CD14-positive monocyte (primary cell): ENCODE measurements at regions not wholly inside any gene's neighbourhood (a gene's known extent, or its start where the extent isn't known, plus 50 kb on each side); places are given as distances from the start of the nearest gene placed in this dataset.

Experiments
- DNase-seq, 3 donors: peaks; one replicate each; pipeline ENCODE4 v3.0.0-alpha.2; 2011 to 2022
- H2AFZ ChIP-seq: 2 replicates; pipeline ENCODE4 v1.6.0; 2012; ENCODE audit warnings: mild to moderate bottlenecking, low read depth, low read length, inconsistent platforms; ENCODE audit not compliant: insufficient read depth, poor library complexity, severe bottlenecking
- H3K27ac ChIP-seq, 2 donors: 1 replicate in 1 of 2; 2 replicates in 1 of 2; pipeline ENCODE4 v1.5.1; 2012 to 2013; ENCODE audit warnings: low read length in 2 of 2, control low read depth in 1 of 2, inconsistent platforms in 1 of 2, low read depth in 1 of 2, mild to moderate bottlenecking in 1 of 2
- H3K27me3 ChIP-seq, 2 donors: one replicate each; pipeline versions ENCODE4 v1.6.0 to v1.6.1; 2011 to 2013; ENCODE audit warnings: low read length in 2 of 2; ENCODE audit not compliant: control insufficient read depth in 2 of 2, insufficient read depth in 2 of 2
- H3K36me3 ChIP-seq, 2 donors: replicated peaks in 1 of 2; 1 replicate in 1 of 2; 2 replicates in 1 of 2; pipeline versions ENCODE4 v1.5.1 to v1.6.1; 2012 to 2013; ENCODE audit warnings: low read length in 2 of 2, control low read depth in 1 of 2, inconsistent platforms in 1 of 2, mild to moderate bottlenecking in 1 of 2; ENCODE audit not compliant: insufficient read depth in 2 of 2, control insufficient read depth in 1 of 2
- H3K4me1 ChIP-seq, 2 donors: 1 replicate in 1 of 2; 2 replicates in 1 of 2; pipeline versions ENCODE4 v1.5.1 to v1.6.1; 2012 to 2013; ENCODE audit warnings: low read length in 2 of 2, control low read depth in 1 of 2, inconsistent platforms in 1 of 2, mild to moderate bottlenecking in 1 of 2, moderate library complexity in 1 of 2; ENCODE audit not compliant: insufficient read depth in 2 of 2, control insufficient read depth in 1 of 2
- H3K4me2 ChIP-seq: replicated peaks from 2 replicates; pipeline ENCODE3; 2012; ENCODE audit warnings: low read length, moderate library complexity, mild to moderate bottlenecking; ENCODE audit not compliant: poor library complexity, severe bottlenecking; ENCODE audit errors: extremely low read depth
- H3K4me3 ChIP-seq, 3 experiments: fragments of 200-600 bp in 1 of 3; sonication (generic) in 1 of 3; replicated peaks in 1 of 3; 1 replicate in 2 of 3; 2 replicates in 1 of 3; pipeline ENCODE4 v1.5.1; 2011 to 2013; ENCODE audit warnings: low read length in 3 of 3, mild to moderate bottlenecking in 3 of 3, control low read depth in 2 of 3, low read depth in 2 of 3, inconsistent platforms in 1 of 3, moderate library complexity in 1 of 3
- H3K79me2 ChIP-seq: 2 replicates; pipeline ENCODE4 v1.6.0; 2012; ENCODE audit warnings: mild to moderate bottlenecking, control low read depth, inconsistent platforms, low read length, moderate library complexity; ENCODE audit not compliant: insufficient read depth
- H3K9ac ChIP-seq: 2 replicates; pipeline ENCODE4 v1.6.0; 2017; ENCODE audit warnings: low read length, mild to moderate bottlenecking; ENCODE audit not compliant: insufficient read depth, poor library complexity, severe bottlenecking
- H3K9me3 ChIP-seq, 2 donors: replicated peaks in 1 of 2; 1 replicate in 1 of 2; 2 replicates in 1 of 2; pipeline versions ENCODE4 v1.5.1 to v1.6.1; 2012 to 2013; ENCODE audit warnings: low read length in 2 of 2, control low read depth in 1 of 2; ENCODE audit not compliant: control insufficient read depth in 1 of 2, insufficient read depth in 1 of 2
- H4K20me1 ChIP-seq: 2 replicates; pipeline ENCODE4 v1.6.0; 2012; ENCODE audit warnings: mild to moderate bottlenecking, low read length, control low read depth, moderate library complexity; ENCODE audit not compliant: insufficient read depth
- H3K27ac Mint-ChIP-seq, 7 donors: one replicate each; pipeline ENCODE4 v1.8.0; 2020; ENCODE audit warnings: mild to moderate bottlenecking in 7 of 7, mixed read lengths in 7 of 7, moderate library complexity in 6 of 7, inconsistent platforms in 2 of 7
- H3K27me3 Mint-ChIP-seq, 3 donors: one replicate each; pipeline ENCODE4 v1.8.0; 2021 to 2022; ENCODE audit warnings: low read depth in 3 of 3, mild to moderate bottlenecking in 3 of 3, mixed read lengths in 3 of 3, moderate library complexity in 3 of 3, inconsistent platforms in 1 of 3
- H3K36me3 Mint-ChIP-seq, 2 donors: one replicate each; pipeline ENCODE4 v1.8.0; 2020; ENCODE audit warnings: mixed read lengths in 2 of 2, inconsistent platforms in 1 of 2, mild to moderate bottlenecking in 1 of 2
- H3K4me1 Mint-ChIP-seq: one replicate; pipeline ENCODE4 v1.8.0; 2020; ENCODE audit warnings: mild to moderate bottlenecking, mixed read lengths
- H3K4me3 Mint-ChIP-seq, 2 donors: one replicate each; pipeline ENCODE4 v1.8.0; 2020; ENCODE audit warnings: mild to moderate bottlenecking in 2 of 2, mixed read lengths in 2 of 2, moderate library complexity in 1 of 2
- H3K9me3 Mint-ChIP-seq, 7 donors: one replicate each; pipeline ENCODE4 v1.8.0; 2020 to 2022; ENCODE audit warnings: mixed read lengths in 7 of 7, mild to moderate bottlenecking in 6 of 7, moderate library complexity in 6 of 7, inconsistent platforms in 2 of 7
- CTCF ChIP-seq: fragments of 200-600 bp; IDR thresholded peaks from one replicate; pipeline ENCODE4 v1.8.0; 2022; ENCODE audit warnings: antibody characterized with exemption, mild to moderate bottlenecking
- WGBS: methylation state at CpG from one replicate; pipeline ENCODE4 v1.1.5; 2013; ENCODE audit warnings: missing lambda C conversion rate; ENCODE audit not compliant: insufficient coverage; 5-methylcytosine and 5-hydroxymethylcytosine counted together
- intact Hi-C, 2 donors: fragments of 100-400 bp; cut with micrococcal nuclease; formaldehyde crosslinking; loops; one replicate each; pipeline versions ENCODE4 v1.15.0 to v1.15.1; 2023

GRCh38 chr5:101425339-101425859 is 522.3 kb upstream of the ST8SIA4 start:
- H3K27ac Mint-ChIP-seq: no peak overlapping the region
- intact Hi-C loops: no loop called here
- no CpG with 5 or more reads among the region's 2 CpGs for WGBS

GRCh38 chr5:101424530-101425175 is 521.6 kb upstream of the ST8SIA4 start:
- H3K27ac ChIP-seq: no peak overlapping the region
- H3K4me1 ChIP-seq: no peaks in the 10 kb centered on the region
- no peaks in the 10 kb centered on the region for H3K36me3 ChIP-seq
- no peak overlapping the region for H3K4me2 ChIP-seq
- H4K20me1 ChIP-seq: no peaks in the 10 kb centered on the region
- H3K9me3 ChIP-seq: no peaks in the 10 kb centered on the region
- no peak for DNase-seq
- no CpG with 5 or more reads among the region's 2 CpGs for WGBS
- no peak overlapping the region for H3K9ac ChIP-seq
- H3K4me3 Mint-ChIP-seq: no peak overlapping the region
- H3K36me3 Mint-ChIP-seq: no peaks in the 10 kb centered on the region
- H3K27me3 ChIP-seq: no peaks in the 10 kb centered on the region
- H3K9me3 Mint-ChIP-seq: no peaks in the 10 kb centered on the region
- no peaks in the 10 kb centered on the region for H3K79me2 ChIP-seq
- no peak overlapping the region for H3K4me3 ChIP-seq
- TF ChIP-seq CTCF: no peak
- H2AFZ ChIP-seq: no peak overlapping the region
- H3K27me3 Mint-ChIP-seq: peaks cover 0 to 3% (median 0%) of the 10 kb centered on the region in 3 donors
- H3K4me1 Mint-ChIP-seq: no peaks in the 10 kb centered on the region
- intact Hi-C loops: no loop called here
- no peak overlapping the region for H3K27ac Mint-ChIP-seq

More at GRCh38 chr5:101425339-101425859, 522.3 kb upstream of the ST8SIA4 start:
- Mint-ChIP-seq H3K36me3 (no peaks in the 10 kb centered on the region), H3K27me3 (peaks cover 0 to 3% (median 0%) of the 10 kb centered on the region in 3 donors), H3K4me3 (no peak overlapping the region), H3K4me1 (no peaks in the 10 kb centered on the region), H3K9me3 (peaks cover 0 to under 1% (median 0%) of the 10 kb centered on the region in 7 donors)
- H3K36me3 ChIP-seq: no peaks in the 10 kb centered on the region
- H3K4me3 ChIP-seq: no peak overlapping the region
- no peak overlapping the region for H3K27ac ChIP-seq
- no peaks in the 10 kb centered on the region for H3K4me1 ChIP-seq
- DNase-seq: no peak
- no peaks in the 10 kb centered on the region for H3K79me2 ChIP-seq
- no peak overlapping the region for H3K9ac ChIP-seq
- H3K4me2 ChIP-seq: no peak overlapping the region
- H2AFZ ChIP-seq: no peak overlapping the region
- H3K27me3 ChIP-seq: no peaks in the 10 kb centered on the region
- TF ChIP-seq CTCF: no peak
- H4K20me1 ChIP-seq: no peaks in the 10 kb centered on the region
- no peaks in the 10 kb centered on the region for H3K9me3 ChIP-seq
